ENCODE measurements at regions not wholly inside any gene's neighbourhood (a gene's known extent, or its start where the extent isn't known, plus 50 kb on each side); places are given as distances from the start of the nearest gene placed in this dataset.

- no peak for DNase-seq (ENCODE audit: low spot score)
- Mint-ChIP-seq H3K4me1 (no peaks in the 10 kb centered on the region), H3K27ac (no peak overlapping the region), H3K27me3 (ENCODE audit: low read depth) (no peaks in the 10 kb centered on the region), H3K4me3 (no peak overlapping the region), H3K36me3 (peaks cover 4% of the 10 kb centered on the region), H3K9me3 (peaks cover 14% of the 10 kb centered on the region)
- no peak for TF ChIP-seq IRF2 (CRISPR knock-in tag; IDR thresholded peaks at IDR 0.05; ENCODE audit: borderline replicate concordance, low read depth)
- TF ChIP-seq NFYB (CRISPR knock-in tag; conservative IDR thresholded peaks at IDR 0.05; ENCODE audit: low read depth), result no peak
- no peak for TF ChIP-seq OVOL2 (CRISPR knock-in tag; IDR thresholded peaks at IDR 0.05; ENCODE audit: borderline replicate concordance)
- no peak for TF ChIP-seq RORB (CRISPR knock-in tag; IDR thresholded peaks at IDR 0.05)
- no peak for TF ChIP-seq HMGXB4 (CRISPR knock-in tag; IDR thresholded peaks at IDR 0.05)
- no peak for TF ChIP-seq E2F1 (CRISPR knock-in tag; IDR thresholded peaks at IDR 0.05)
- no peak for TF ChIP-seq KAT7 (CRISPR knock-in tag; IDR thresholded peaks at IDR 0.05; ENCODE audit: borderline replicate concordance)
- TF ChIP-seq, protein P1, sequence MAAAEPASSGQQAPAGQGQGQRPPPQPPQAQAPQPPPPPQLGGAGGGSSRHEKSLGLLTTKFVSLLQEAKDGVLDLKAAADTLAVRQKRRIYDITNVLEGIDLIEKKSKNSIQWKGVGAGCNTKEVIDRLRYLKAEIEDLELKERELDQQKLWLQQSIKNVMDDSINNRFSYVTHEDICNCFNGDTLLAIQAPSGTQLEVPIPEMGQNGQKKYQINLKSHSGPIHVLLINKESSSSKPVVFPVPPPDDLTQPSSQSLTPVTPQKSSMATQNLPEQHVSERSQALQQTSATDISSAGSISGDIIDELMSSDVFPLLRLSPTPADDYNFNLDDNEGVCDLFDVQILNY (CRISPR knock-in tag; IDR thresholded peaks at IDR 0.05), result no peak
- no peak for TF ChIP-seq USF1 (CRISPR knock-in tag; IDR thresholded peaks at IDR 0.05)
- TF ChIP-seq, protein P2, sequence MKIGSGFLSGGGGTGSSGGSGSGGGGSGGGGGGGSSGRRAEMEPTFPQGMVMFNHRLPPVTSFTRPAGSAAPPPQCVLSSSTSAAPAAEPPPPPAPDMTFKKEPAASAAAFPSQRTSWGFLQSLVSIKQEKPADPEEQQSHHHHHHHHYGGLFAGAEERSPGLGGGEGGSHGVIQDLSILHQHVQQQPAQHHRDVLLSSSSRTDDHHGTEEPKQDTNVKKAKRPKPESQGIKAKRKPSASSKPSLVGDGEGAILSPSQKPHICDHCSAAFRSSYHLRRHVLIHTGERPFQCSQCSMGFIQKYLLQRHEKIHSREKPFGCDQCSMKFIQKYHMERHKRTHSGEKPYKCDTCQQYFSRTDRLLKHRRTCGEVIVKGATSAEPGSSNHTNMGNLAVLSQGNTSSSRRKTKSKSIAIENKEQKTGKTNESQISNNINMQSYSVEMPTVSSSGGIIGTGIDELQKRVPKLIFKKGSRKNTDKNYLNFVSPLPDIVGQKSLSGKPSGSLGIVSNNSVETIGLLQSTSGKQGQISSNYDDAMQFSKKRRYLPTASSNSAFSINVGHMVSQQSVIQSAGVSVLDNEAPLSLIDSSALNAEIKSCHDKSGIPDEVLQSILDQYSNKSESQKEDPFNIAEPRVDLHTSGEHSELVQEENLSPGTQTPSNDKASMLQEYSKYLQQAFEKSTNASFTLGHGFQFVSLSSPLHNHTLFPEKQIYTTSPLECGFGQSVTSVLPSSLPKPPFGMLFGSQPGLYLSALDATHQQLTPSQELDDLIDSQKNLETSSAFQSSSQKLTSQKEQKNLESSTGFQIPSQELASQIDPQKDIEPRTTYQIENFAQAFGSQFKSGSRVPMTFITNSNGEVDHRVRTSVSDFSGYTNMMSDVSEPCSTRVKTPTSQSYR (CRISPR knock-in tag; IDR thresholded peaks at IDR 0.05), result no peak
- TF ChIP-seq ZNF423 (CRISPR knock-in tag; IDR thresholded peaks at IDR 0.05), result no peak
- ChIA-PET CTCF (no interaction called here), POLR2A (no interaction called here)
- no peak for ATAC-seq
Observed at GRCh38 chr4:160265014-160265413, 1162.1 kb downstream of the RAPGEF2 start.

DNA sequence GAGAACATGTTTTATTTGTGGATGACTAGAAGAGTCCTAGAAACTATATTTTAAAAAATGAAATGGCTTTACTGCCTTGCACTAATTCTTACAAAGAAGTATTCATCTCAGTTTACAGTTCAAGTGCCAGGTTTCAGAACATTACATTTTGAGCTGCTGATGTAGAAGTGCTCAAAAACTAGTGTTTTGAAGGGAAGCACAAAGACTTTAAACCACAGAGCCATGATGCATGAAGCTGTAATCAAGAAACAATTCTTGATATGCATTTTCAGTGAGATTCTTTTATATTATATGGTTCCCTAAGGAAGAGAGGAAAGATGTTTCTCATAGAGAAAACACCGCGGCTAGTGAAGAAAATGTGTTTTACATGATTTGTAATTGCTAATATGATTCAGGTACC, 1163.0 kb downstream of the RAPGEF2 start:
- peaks cover 5% of the 10 kb centered on the region for H3K36me3 Mint-ChIP-seq
- H3K27ac Mint-ChIP-seq, result no peak overlapping the region
- POLR2A ChIA-PET, result no interaction called here
- DNase-seq (ENCODE audit: low spot score) (no peak), ATAC-seq (no peak)
- CTCF ChIA-PET, result no interaction called here
- peaks cover 17% of the 10 kb centered on the region for H3K9me3 Mint-ChIP-seq
- H3K4me1 Mint-ChIP-seq, result no peaks in the 10 kb centered on the region
- H3K4me3 Mint-ChIP-seq, result no peak overlapping the region
- no peaks in the 10 kb centered on the region for H3K27me3 Mint-ChIP-seq (ENCODE audit: low read depth)
- TF ChIP-seq NFE2L1 (CRISPR knock-in tag; IDR thresholded peaks at IDR 0.05), result no peak
- no peak for TF ChIP-seq E2F1 (CRISPR knock-in tag; IDR thresholded peaks at IDR 0.05)
- TF ChIP-seq SOX15 (CRISPR knock-in tag; IDR thresholded peaks at IDR 0.05), result no peak
- TF ChIP-seq, protein P3, sequence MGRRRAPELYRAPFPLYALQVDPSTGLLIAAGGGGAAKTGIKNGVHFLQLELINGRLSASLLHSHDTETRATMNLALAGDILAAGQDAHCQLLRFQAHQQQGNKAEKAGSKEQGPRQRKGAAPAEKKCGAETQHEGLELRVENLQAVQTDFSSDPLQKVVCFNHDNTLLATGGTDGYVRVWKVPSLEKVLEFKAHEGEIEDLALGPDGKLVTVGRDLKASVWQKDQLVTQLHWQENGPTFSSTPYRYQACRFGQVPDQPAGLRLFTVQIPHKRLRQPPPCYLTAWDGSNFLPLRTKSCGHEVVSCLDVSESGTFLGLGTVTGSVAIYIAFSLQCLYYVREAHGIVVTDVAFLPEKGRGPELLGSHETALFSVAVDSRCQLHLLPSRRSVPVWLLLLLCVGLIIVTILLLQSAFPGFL (CRISPR knock-in tag; IDR thresholded peaks at IDR 0.05; ENCODE audit: borderline replicate concordance), result no peak
- no peak for TF ChIP-seq ZNF317 (CRISPR knock-in tag; IDR thresholded peaks at IDR 0.05; ENCODE audit: borderline replicate concordance, low read depth)
- TF ChIP-seq, protein P4, sequence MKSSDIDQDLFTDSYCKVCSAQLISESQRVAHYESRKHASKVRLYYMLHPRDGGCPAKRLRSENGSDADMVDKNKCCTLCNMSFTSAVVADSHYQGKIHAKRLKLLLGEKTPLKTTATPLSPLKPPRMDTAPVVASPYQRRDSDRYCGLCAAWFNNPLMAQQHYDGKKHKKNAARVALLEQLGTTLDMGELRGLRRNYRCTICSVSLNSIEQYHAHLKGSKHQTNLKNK (CRISPR knock-in tag; IDR thresholded peaks at IDR 0.05), result no peak
- TF ChIP-seq, protein P5, sequence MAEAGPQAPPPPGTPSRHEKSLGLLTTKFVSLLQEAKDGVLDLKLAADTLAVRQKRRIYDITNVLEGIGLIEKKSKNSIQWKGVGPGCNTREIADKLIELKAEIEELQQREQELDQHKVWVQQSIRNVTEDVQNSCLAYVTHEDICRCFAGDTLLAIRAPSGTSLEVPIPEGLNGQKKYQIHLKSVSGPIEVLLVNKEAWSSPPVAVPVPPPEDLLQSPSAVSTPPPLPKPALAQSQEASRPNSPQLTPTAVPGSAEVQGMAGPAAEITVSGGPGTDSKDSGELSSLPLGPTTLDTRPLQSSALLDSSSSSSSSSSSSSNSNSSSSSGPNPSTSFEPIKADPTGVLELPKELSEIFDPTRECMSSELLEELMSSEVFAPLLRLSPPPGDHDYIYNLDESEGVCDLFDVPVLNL (CRISPR knock-in tag; IDR thresholded peaks at IDR 0.05; ENCODE audit: borderline replicate concordance, low read depth), result no peak
- no peak for TF ChIP-seq MYBL2 (CRISPR knock-in tag; IDR thresholded peaks at IDR 0.05)
- TF ChIP-seq EMX1 (CRISPR knock-in tag; IDR thresholded peaks at IDR 0.05), result no peak
- no peak for TF ChIP-seq FOXP4 (CRISPR knock-in tag; IDR thresholded peaks at IDR 0.05)
- no peak for TF ChIP-seq KAT7 (CRISPR knock-in tag; IDR thresholded peaks at IDR 0.05; ENCODE audit: borderline replicate concordance)

All from WTC11 (cell line).